ENCODE measurements at regions not wholly inside any gene's neighbourhood (a gene's known extent, or its start where the extent isn't known, plus 50 kb on each side); places are given as distances from the start of the nearest gene placed in this dataset.

GRCh38 chr2:199596549-199596948 lies 138.8 kb upstream of the SATB2 start:
- no peaks in the 10 kb centered on the region for H3K4me1 ChIP-seq (ENCODE audit: control insufficient read depth, insufficient read depth, low read length)
- no peak overlapping the region for H3K4me3 ChIP-seq (ENCODE audit: low read depth in 2 of 2, low read length in 2 of 2)
- peak; percentile 75; the same call in 1 of the 2 replicates for TF ChIP-seq CTCF (IDR thresholded peaks at IDR 0.05)
- no peak for TF ChIP-seq POLR2AphosphoS5 (IDR thresholded peaks at IDR 0.05; ENCODE audit: low read depth, low read length)
- no TSS peak for BruUV-seq (replicated peaks)
- ChIA-PET CTCF (interaction anchor here (0.5 to 0.7 kb wide), 2 partner anchors 1277 to 1282 kb away, joined by 3 to 5 read pairs; no protein-coding TSS in a partner anchor), POLR2A (no interaction called here)
- peak; percentile 77 for ATAC-seq
- in situ Hi-C loops (cut with HindIII; ENCODE audit: low pct_unique_long_range_greater_than_20kb, low sequenced_read_pairs) (no loop called here), intact Hi-C loops (cut with micrococcal nuclease; ENCODE audit: unreplicated experiment) (no loop called here)
- no peaks in the 10 kb centered on the region for H3K9me3 ChIP-seq (ENCODE audit: control insufficient read depth, insufficient read depth, low read depth, low read length)
- H3K27me3 ChIP-seq (ENCODE audit: control insufficient read depth, insufficient read depth, low read length) = peaks cover 11% of the 10 kb centered on the region
- H3K27ac ChIP-seq (ENCODE audit: low read length) = no peak overlapping the region
- H3K36me3 ChIP-seq (ENCODE audit: control insufficient read depth, insufficient read depth, low read length) = no peaks in the 10 kb centered on the region
- DNase-seq (ENCODE audit: low read depth, low spot score) = peak; percentile 13

DNA sequence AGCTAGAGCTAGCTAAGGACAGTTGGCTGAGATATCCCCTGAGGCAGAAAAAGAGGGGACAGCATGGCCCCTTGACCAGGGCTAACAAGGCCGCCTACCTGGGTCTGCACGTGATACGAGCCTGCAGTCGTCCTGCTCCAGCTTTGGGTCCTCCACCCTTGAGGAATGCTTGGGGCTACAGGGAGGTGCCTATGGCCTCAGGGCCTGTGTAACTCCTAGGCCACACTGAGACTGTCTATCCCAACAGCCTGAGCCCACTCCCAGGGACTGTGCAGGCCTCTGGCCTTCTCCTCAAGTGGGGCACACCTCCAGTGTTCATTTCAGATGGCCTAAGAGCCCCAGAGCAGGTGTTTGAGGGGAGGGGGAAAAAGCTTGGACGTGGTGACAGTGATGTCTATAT lies 136.7 kb upstream of the SATB2 start:
- in situ Hi-C loops (cut with HindIII; ENCODE audit: low pct_unique_long_range_greater_than_20kb, low sequenced_read_pairs) (no loop called here), intact Hi-C loops (cut with micrococcal nuclease; ENCODE audit: unreplicated experiment) (no loop called here)
- Histone ChIP-seq H3K9me3 (ENCODE audit: control insufficient read depth, insufficient read depth, low read depth, low read length) (no peaks in the 10 kb centered on the region), H3K27ac (ENCODE audit: low read length) (no peak overlapping the region), H3K4me1 (ENCODE audit: control insufficient read depth, insufficient read depth, low read length) (no peaks in the 10 kb centered on the region), H3K4me3 (ENCODE audit: low read depth in 2 of 2, low read length in 2 of 2) (no peak overlapping the region), H3K36me3 (ENCODE audit: control insufficient read depth, insufficient read depth, low read length) (no peaks in the 10 kb centered on the region), H3K27me3 (ENCODE audit: control insufficient read depth, insufficient read depth, low read length) (peaks cover 4% of the 10 kb centered on the region)
- TF ChIP-seq SIN3A (IDR thresholded peaks at IDR 0.05; ENCODE audit: borderline replicate concordance, insufficient read depth, low read depth, low read length) (no peak), TCF7L2 (IDR thresholded peaks at IDR 0.05; ENCODE audit: low read depth, low read length) (no peak), REST (IDR thresholded peaks at IDR 0.05; ENCODE audit: insufficient read depth in 1 of 2, low read depth in 2 of 2, low read length in 1 of 2) (no peak), CTCF (IDR thresholded peaks at IDR 0.05) (no peak), POLR2AphosphoS5 (IDR thresholded peaks at IDR 0.05; ENCODE audit: low read depth, low read length) (no peak)
- no peak for DNase-seq (ENCODE audit: low read depth, low spot score)
- ChIA-PET CTCF (no interaction called here), POLR2A (no interaction called here)
- ATAC-seq = no peak
- no TSS peak for BruUV-seq (replicated peaks)

GRCh38 chr2:199591826-199592225 lies 134.1 kb upstream of the SATB2 start:
- no peak for TF ChIP-seq TCF7L2 (IDR thresholded peaks at IDR 0.05; ENCODE audit: low read depth, low read length)
- TF ChIP-seq POLR2AphosphoS5 (IDR thresholded peaks at IDR 0.05; ENCODE audit: low read depth, low read length) = no peak
- no peak for TF ChIP-seq REST (IDR thresholded peaks at IDR 0.05; ENCODE audit: insufficient read depth in 1 of 2, low read depth in 2 of 2, low read length in 1 of 2)
- no peak for TF ChIP-seq CTCF (IDR thresholded peaks at IDR 0.05)
- no peak for TF ChIP-seq SIN3A (IDR thresholded peaks at IDR 0.05; ENCODE audit: borderline replicate concordance, insufficient read depth, low read depth, low read length)
- Histone ChIP-seq H3K27me3 (ENCODE audit: control insufficient read depth, insufficient read depth, low read length) (peaks cover 12% of the 10 kb centered on the region), H3K9me3 (ENCODE audit: control insufficient read depth, insufficient read depth, low read depth, low read length) (no peaks in the 10 kb centered on the region), H3K4me1 (ENCODE audit: control insufficient read depth, insufficient read depth, low read length) (no peaks in the 10 kb centered on the region), H3K36me3 (ENCODE audit: control insufficient read depth, insufficient read depth, low read length) (no peaks in the 10 kb centered on the region), H3K27ac (ENCODE audit: low read length) (no peak overlapping the region), H3K4me3 (ENCODE audit: low read depth in 2 of 2, low read length in 2 of 2) (no peak overlapping the region)
- ATAC-seq (no peak), DNase-seq (ENCODE audit: low read depth, low spot score) (no peak)
- ChIA-PET CTCF (no interaction called here), POLR2A (no interaction called here)
- BruUV-seq (replicated peaks) = no TSS peak
- intact Hi-C loops (cut with micrococcal nuclease; ENCODE audit: unreplicated experiment) = no loop called here
- in situ Hi-C loops (cut with HindIII; ENCODE audit: low pct_unique_long_range_greater_than_20kb, low sequenced_read_pairs) = no loop called here
